H9 (cell line): ENCODE measurements at regions not wholly inside any gene's neighbourhood (a gene's known extent, or its start where the extent isn't known, plus 50 kb on each side); places are given as distances from the start of the nearest gene placed in this dataset.

Experiments
- DNase-seq: peaks from one replicate; pipeline ENCODE4 v3.0.0-alpha.2; 2017
- H2AFZ ChIP-seq: one replicate; pipeline ENCODE4 v1.6.1; 2013; ENCODE audit warnings: mild to moderate bottlenecking, low read length, control low read depth, moderate library complexity
- H2AK5ac ChIP-seq: 2 replicates; pipeline ENCODE4 v1.6.1; 2013; ENCODE audit warnings: low read length, control low read depth, mixed read lengths; ENCODE audit not compliant: insufficient read length
- H2BK120ac ChIP-seq: one replicate; pipeline ENCODE4 v1.6.1; 2013; ENCODE audit warnings: low read depth, mild to moderate bottlenecking, low read length, control low read depth, inconsistent platforms; ENCODE audit not compliant: poor library complexity, severe bottlenecking
- H2BK12ac ChIP-seq: 2 replicates; pipeline ENCODE4 v1.6.1; 2013; ENCODE audit warnings: low read length, control low read depth, mixed read lengths, low read depth; ENCODE audit not compliant: insufficient read length
- H2BK15ac ChIP-seq: 2 replicates; pipeline ENCODE4 v1.6.1; 2013; ENCODE audit warnings: low read depth, low read length, control low read depth
- H2BK20ac ChIP-seq: one replicate; pipeline ENCODE4 v1.6.1; 2013; ENCODE audit warnings: low read depth, mild to moderate bottlenecking, low read length, control low read depth, inconsistent platforms; ENCODE audit not compliant: poor library complexity, severe bottlenecking
- H2BK5ac ChIP-seq: 2 replicates; pipeline ENCODE4 v1.6.1; 2013; ENCODE audit warnings: low read length, control low read depth, mixed read lengths; ENCODE audit not compliant: insufficient read length
- H3K14ac ChIP-seq: 2 replicates; pipeline ENCODE4 v1.6.1; 2013; ENCODE audit warnings: low read length, control low read depth; ENCODE audit not compliant: insufficient read depth
- H3K18ac ChIP-seq: 2 replicates; pipeline ENCODE4 v1.6.1; 2013; ENCODE audit warnings: low read depth, mild to moderate bottlenecking, mixed read lengths, low read length, control low read depth; ENCODE audit not compliant: insufficient read length
- H3K23ac ChIP-seq: 2 replicates; pipeline ENCODE4 v1.6.1; 2013; ENCODE audit warnings: low read length, control low read depth, mixed read lengths, low read depth; ENCODE audit not compliant: insufficient read length
- H3K23me2 ChIP-seq: 2 replicates; pipeline ENCODE4 v1.6.1; 2013; ENCODE audit warnings: low read depth, mild to moderate bottlenecking, mixed read lengths, low read length, control low read depth; ENCODE audit not compliant: insufficient read length, poor library complexity, severe bottlenecking
- H3K27ac ChIP-seq: 2 replicates; pipeline ENCODE4 v1.5.1; 2013; ENCODE audit warnings: low read length, control low read depth, mixed read lengths, low read depth; ENCODE audit not compliant: insufficient read length
- H3K27me3 ChIP-seq: 2 replicates; pipeline ENCODE4 v1.6.1; 2013; ENCODE audit warnings: low read length, control low read depth, inconsistent platforms; ENCODE audit not compliant: insufficient read depth
- H3K4ac ChIP-seq: 2 replicates; pipeline ENCODE4 v1.6.1; 2013; ENCODE audit warnings: low read depth, mild to moderate bottlenecking, control low read depth, inconsistent platforms, low read length, moderate library complexity
- H3K4me1 ChIP-seq: 2 replicates; pipeline ENCODE4 v1.6.1; 2013; ENCODE audit warnings: low read length, control low read depth, inconsistent platforms; ENCODE audit not compliant: insufficient read depth
- H3K4me2 ChIP-seq: 2 replicates; pipeline ENCODE4 v1.6.1; 2013; ENCODE audit warnings: low read length, control low read depth, mixed read lengths; ENCODE audit not compliant: insufficient read length, insufficient read depth
- H3K56ac ChIP-seq: 2 replicates; pipeline ENCODE4 v1.6.1; 2013; ENCODE audit warnings: low read depth, mild to moderate bottlenecking, mixed read lengths, low read length, control low read depth; ENCODE audit not compliant: insufficient read length
- H3K79me1 ChIP-seq: 2 replicates; pipeline ENCODE4 v1.6.1; 2013; ENCODE audit warnings: low read depth, mild to moderate bottlenecking, moderate library complexity, low read length, control low read depth, inconsistent platforms; ENCODE audit not compliant: insufficient read depth, poor library complexity, severe bottlenecking
- H3K79me2 ChIP-seq: 2 replicates; pipeline ENCODE4 v1.6.1; 2013; ENCODE audit warnings: low read length, control low read depth, inconsistent platforms; ENCODE audit not compliant: insufficient read depth
- H3K9ac ChIP-seq: 2 replicates; pipeline ENCODE4 v1.6.1; 2013; ENCODE audit warnings: low read length, control low read depth, mixed read lengths; ENCODE audit not compliant: insufficient read length; ENCODE audit errors: extremely low read depth
- H3K9me3 ChIP-seq: one replicate; pipeline ENCODE4 v1.6.1; 2013; ENCODE audit warnings: low read depth, low read length, inconsistent platforms; ENCODE audit not compliant: control insufficient read depth
- H3T11ph ChIP-seq: one replicate; pipeline ENCODE4 v1.6.1; 2013; ENCODE audit warnings: mild to moderate bottlenecking, low read length, control low read depth, inconsistent platforms
- H4K20me1 ChIP-seq: one replicate; pipeline ENCODE4 v1.6.1; 2013; ENCODE audit not compliant: control insufficient read depth, insufficient read length, insufficient read depth
- H4K5ac ChIP-seq: 2 replicates; pipeline ENCODE4 v1.6.1; 2013; ENCODE audit warnings: low read depth, mild to moderate bottlenecking, mixed read lengths, low read length, control low read depth; ENCODE audit not compliant: insufficient read length
- H4K8ac ChIP-seq: replicated peaks from 2 replicates; pipeline ENCODE4 v1.6.1; 2013; ENCODE audit warnings: low read length, control low read depth, mixed read lengths, low read depth; ENCODE audit not compliant: insufficient read length
- H4K91ac ChIP-seq: 2 replicates; pipeline ENCODE4 v1.6.1; 2013; ENCODE audit warnings: low read depth, mild to moderate bottlenecking, moderate library complexity, mixed read lengths, low read length, control low read depth; ENCODE audit not compliant: insufficient read length
- H3K27ac Mint-ChIP-seq, 3 experiments: 2 replicates in 2 of 3; 3 replicates in 1 of 3; pipeline ENCODE4 v1.8.0; 2020 to 2021; ENCODE audit warnings: mixed read lengths in 3 of 3, mild to moderate bottlenecking in 1 of 3, moderate library complexity in 1 of 3
- H3K27me3 Mint-ChIP-seq: 2 replicates; pipeline ENCODE4 v1.8.0; 2021; ENCODE audit warnings: low read depth, mild to moderate bottlenecking, moderate library complexity, mixed read lengths
- H3K36me3 Mint-ChIP-seq, 3 experiments: 2 replicates in 2 of 3; 3 replicates in 1 of 3; pipeline ENCODE4 v1.8.0; 2020 to 2021; ENCODE audit warnings: low read depth in 3 of 3, mixed read lengths in 3 of 3; ENCODE audit not compliant: insufficient read depth in 1 of 3
- H3K4me1 Mint-ChIP-seq, 2 experiments: 2 replicates each; pipeline ENCODE4 v1.8.0; 2020; ENCODE audit warnings: mixed read lengths in 2 of 2
- H3K4me3 Mint-ChIP-seq, 2 experiments: 2 replicates in 1 of 2; 3 replicates in 1 of 2; pipeline ENCODE4 v1.8.0; 2020 to 2021; ENCODE audit warnings: mild to moderate bottlenecking in 2 of 2, mixed read lengths in 2 of 2, moderate library complexity in 1 of 2
- H3K9me3 Mint-ChIP-seq, 2 experiments: 2 replicates in 1 of 2; 3 replicates in 1 of 2; pipeline ENCODE4 v1.8.0; 2020; ENCODE audit warnings: mild to moderate bottlenecking in 2 of 2, mixed read lengths in 2 of 2, moderate library complexity in 1 of 2
- WGBS: extraction: QIAGEN DNeasy Blood & Tissue Kit; methylation state at CpG from one replicate; pipeline ENCODE4 v1.1.7; 2013; ENCODE audit warnings: missing lambda C conversion rate, low lambda C conversion rate, mixed read lengths; ENCODE audit not compliant: insufficient read length; ENCODE audit errors: extremely low coverage; 5-methylcytosine and 5-hydroxymethylcytosine counted together
- TF ChIP-seq, protein P1 (sequence below): fragments of 200-600 bp; sonication (generic); conservative IDR thresholded peaks from 3 replicates; pipeline ENCODE4 v1.8.0; 2021; ENCODE audit warnings: antibody characterized with exemption, mild to moderate bottlenecking

- Histone ChIP-seq H2AK5ac (no peak overlapping the region), H2BK120ac (no peak overlapping the region), H3K4me1 (no peaks in the 10 kb centered on the region), H2AFZ (no peak overlapping the region), H3K14ac (no peak overlapping the region), H3K79me1 (no peaks in the 10 kb centered on the region), H3K23me2 (no peaks in the 10 kb centered on the region), H3K9ac (no peak overlapping the region), H3T11ph (no peak overlapping the region), H2BK20ac (no peak overlapping the region), H4K5ac (no peak overlapping the region), H3K79me2 (no peaks in the 10 kb centered on the region), H2BK15ac (no peak overlapping the region), H3K23ac (no peak overlapping the region), H3K9me3 (no peaks in the 10 kb centered on the region), H3K4me2 (no peak overlapping the region), H2BK5ac (no peak overlapping the region), H4K20me1 (no peaks in the 10 kb centered on the region), H3K4ac (no peak overlapping the region), H3K56ac (no peak overlapping the region), H3K27me3 (no peaks in the 10 kb centered on the region), H2BK12ac (no peak overlapping the region), H4K91ac (no peak overlapping the region), H3K18ac (no peak overlapping the region), H4K8ac (no peak overlapping the region), H3K27ac (no peak overlapping the region)
- Mint-ChIP-seq H3K4me1 (no peaks in the 10 kb centered on the region), H3K27me3 (no peaks in the 10 kb centered on the region), H3K9me3 (no peaks in the 10 kb centered on the region; a peak in 1 of 5 replicates), H3K4me3 (no peak overlapping the region), H3K27ac (peak overlapping the region in 1 of 3 experiments; percentile 19; a peak in 1 of 7 replicates), H3K36me3 (no peaks in the 10 kb centered on the region)
- DNase-seq = no peak
- TF ChIP-seq, protein P1, sequence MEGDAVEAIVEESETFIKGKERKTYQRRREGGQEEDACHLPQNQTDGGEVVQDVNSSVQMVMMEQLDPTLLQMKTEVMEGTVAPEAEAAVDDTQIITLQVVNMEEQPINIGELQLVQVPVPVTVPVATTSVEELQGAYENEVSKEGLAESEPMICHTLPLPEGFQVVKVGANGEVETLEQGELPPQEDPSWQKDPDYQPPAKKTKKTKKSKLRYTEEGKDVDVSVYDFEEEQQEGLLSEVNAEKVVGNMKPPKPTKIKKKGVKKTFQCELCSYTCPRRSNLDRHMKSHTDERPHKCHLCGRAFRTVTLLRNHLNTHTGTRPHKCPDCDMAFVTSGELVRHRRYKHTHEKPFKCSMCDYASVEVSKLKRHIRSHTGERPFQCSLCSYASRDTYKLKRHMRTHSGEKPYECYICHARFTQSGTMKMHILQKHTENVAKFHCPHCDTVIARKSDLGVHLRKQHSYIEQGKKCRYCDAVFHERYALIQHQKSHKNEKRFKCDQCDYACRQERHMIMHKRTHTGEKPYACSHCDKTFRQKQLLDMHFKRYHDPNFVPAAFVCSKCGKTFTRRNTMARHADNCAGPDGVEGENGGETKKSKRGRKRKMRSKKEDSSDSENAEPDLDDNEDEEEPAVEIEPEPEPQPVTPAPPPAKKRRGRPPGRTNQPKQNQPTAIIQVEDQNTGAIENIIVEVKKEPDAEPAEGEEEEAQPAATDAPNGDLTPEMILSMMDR = no peak
- no CpG with 5 or more reads among the region's 6 CpGs for WGBS
These were observed 100.2 kb upstream of the RGS1 start for GRCh38 chr1:192475329-192475728.
